NCI-H2171 treated with DMSO at 0.1 percent for 48 hours (cell line): ENCODE measurements at regions not wholly inside any gene's neighbourhood (a gene's known extent, or its start where the extent isn't known, plus 50 kb on each side); places are given as distances from the start of the nearest gene placed in this dataset.
"Not testable (repeated sequence)": the region's sequence is repeated elsewhere in the genome, so short reads cannot be mapped to it uniquely, and the experiment has no call there.

ENCODE experiments used
- DNase-seq: peaks from one replicate; lab custom pipeline; 2025; lab: John Stamatoyannopoulos, UW

DNA sequence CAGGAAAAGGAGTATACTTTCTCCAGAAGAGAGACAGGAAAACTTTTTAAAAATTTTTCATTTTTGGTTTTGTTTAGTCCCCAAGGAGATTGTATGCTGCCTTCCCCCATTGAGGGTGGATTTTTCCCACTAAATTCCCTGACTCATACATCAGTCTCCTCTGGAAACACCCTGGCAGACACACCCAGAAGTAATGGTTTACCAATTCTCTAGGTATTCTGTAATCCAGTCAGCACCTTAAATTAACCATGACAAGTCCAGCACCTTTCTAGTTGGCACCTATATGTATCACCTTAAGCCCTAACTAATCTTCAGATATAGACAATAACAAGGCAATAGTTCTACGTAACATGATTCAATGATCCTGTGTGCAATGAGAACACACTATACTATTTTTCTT lies 165.9 kb upstream of the NPAP1 start:
- not testable (repeated sequence) for DNase-seq

DNA sequence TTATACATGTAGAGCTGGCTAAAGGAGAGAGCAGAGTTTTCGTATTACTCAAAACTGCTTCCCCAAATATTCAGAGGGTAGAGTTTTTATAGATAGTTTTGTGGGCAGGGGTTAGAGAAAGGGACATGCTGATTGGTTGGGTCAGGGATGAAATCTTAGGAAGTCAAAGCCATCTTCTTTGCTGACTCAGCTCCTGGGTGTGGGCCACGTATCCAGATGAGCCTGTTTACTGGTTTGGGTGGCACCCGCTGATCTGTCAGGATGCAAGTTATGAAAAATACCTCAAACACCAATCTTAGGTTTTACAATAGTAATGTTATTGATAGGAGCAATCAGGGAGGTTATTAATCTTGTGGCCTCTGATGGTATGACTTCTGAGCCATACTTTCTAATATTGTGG lies 164.0 kb upstream of the NPAP1 start:
- DNase-seq, result not testable (repeated sequence)

DNA sequence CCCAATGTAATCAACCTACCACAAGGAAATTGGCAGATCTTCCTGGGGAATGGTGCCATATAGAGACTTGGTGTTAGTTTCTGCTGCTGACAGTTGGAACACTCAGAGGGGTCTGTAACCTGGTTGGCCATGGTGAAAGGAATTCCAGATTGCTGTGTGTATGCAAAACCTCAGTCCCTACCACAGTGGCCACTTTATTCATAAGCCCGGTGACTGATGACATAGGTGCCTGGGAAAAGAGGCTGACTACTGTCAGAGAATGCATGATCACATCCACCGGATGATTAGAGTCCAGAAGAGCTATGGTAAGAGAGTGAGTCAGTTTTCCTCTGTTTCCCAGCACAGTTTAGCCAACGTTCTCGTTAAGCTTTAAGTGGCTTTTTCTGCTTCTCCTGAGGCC lies 156.8 kb upstream of the NPAP1 start:
- DNase-seq, result not testable (repeated sequence)

DNA sequence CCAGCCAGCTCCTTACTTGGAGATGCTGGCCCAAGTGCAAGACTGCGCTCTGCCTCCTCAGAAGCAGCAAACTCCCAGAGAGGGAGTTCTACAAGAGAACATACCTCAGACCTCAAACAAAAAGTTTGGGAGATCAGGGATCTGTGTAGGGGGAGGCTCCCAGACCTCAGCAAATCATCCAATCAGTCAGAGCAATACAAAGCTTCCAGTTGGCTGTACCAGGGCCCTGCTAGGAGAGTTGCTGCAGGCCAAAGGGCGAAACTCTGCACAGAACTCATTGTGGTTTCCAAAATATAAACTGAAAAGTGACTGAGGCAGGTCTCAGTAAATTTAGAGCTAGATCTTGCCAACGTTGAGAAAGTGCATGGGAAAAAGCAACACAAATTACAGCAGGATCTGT lies 144.3 kb upstream of the NPAP1 start:
- not testable (repeated sequence) for DNase-seq

DNA sequence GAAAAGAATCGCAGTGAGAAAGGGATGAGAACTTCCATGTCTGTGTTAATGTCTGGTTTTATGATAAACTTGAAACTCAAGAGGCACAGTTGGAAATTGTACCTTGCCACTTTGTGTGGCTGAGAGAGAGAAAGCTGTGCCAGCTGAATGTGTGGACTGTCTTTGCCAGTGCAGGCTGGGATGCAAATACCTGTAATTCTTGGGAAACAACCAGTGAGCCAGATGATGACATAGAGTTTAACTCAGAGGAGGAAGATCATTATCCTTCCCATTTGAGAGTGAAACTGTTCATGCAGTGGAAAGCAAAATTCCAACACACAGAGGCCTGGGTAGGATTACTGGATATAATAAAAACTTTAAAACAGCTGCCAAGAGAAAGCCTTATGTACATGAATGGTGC lies 141.5 kb upstream of the NPAP1 start:
- not testable (repeated sequence) for DNase-seq

DNA sequence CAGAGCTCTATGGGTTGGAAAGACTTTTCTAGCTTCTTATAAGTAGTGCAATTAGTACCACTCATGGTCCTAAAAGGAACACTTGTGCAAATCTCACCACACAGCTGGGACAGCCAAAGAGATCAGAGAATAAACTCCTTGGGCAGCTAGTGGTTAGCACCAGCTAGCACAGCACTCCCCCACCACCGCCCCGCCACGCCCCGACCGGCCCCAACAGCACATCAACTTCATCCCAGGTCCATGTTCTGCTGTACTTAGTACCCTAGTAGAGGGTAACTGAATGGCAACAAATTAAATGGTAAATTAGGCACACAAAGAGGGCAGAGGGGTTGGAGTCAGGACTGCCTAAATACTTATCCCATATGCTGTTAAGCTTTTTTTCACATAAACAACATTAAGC lies 118.3 kb upstream of the NPAP1 start:
- not testable (repeated sequence) for DNase-seq

DNA sequence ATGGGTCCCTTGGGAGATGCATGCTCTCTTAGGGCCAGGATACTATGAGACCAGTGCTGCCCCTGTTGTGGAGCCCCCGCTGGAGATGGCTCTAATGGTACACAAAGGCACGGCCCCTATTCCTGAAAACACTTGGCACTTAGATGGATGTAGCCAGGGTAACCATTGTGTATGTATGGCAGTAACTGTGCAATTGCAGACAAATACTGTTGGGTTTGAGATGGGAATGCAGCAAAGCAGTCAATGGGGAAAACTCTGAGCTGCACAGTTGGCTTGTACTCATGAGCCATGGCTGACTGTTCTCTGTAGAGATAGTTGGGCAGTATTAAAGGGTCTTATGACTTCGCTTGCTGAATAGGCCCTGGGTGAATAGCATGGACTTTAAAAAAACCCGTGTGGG lies 67.9 kb upstream of the NPAP1 start:
- no peak for DNase-seq

DNA sequence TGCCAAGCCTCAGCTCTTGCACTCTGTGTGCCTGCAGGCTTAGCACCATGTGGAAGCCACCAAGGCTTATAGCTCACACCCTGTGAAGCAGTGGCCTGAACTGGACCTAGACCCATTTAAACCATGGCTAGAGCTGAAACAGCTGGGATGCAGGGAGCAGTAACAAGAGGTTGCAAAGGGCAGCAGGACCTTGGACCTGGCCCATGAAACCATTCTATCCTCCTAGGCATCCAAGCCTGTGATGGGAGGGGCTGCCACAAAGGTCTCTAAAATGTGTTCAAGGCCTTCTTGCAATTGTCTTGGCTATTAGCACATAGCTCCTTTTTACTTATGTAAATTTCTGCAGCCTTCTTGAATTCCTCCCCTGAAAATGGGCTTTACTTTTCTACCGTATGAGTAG lies 57.9 kb upstream of the NPAP1 start:
- DNase-seq, result no peak

DNA sequence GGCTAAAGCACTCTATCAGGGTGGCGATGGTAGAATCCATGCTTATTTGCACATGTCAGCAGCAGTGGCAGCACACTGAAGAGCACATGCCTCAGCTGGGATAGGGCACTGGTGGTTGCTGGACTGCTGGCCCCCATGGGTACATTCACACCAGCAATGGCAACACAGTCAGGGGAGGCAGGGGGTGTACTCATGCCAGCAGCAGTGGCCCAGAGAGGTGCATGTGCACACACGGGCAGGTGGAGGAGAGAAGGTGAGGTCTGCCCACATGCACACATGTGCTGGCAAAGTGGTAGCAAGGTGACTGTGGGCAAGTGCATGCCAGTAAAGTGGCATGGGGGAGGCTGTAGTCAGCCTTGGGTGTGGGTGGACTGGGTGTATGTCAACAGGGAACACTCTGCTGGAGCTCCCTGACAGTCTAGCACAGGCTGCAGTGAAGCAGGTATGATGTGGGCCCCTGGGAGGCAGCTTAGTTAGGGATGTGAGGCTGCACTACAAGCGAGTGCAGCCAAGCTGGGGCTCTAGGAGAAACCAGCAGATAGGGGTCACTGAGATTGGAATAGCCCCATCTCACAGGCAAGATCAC lies 53.9 kb upstream of the NPAP1 start:
- no peak for DNase-seq
